ENCODE measurements at regions not wholly inside any gene's neighbourhood (a gene's known extent, or its start where the extent isn't known, plus 50 kb on each side); places are given as distances from the start of the nearest gene placed in this dataset.

DNA sequence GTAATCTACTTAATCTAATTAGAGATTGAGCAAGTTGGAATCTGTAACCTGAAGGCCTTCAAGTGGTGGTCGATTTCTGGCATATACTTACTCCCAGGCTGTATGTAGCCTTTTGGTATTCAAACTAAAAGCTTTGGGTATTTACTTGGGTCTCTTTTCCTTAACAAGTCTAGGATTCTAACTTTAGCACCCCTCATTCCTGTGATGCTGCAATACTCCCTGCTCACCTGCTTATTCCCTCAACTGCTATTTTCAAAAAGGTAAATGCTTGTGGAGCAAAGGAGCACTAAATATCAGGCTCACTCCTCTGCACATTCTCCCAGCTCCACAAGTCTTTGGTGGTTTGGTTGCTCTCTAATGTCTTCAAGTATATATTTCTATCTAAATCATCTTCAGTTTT lies 68.0 kb upstream of the CYYR1 start:
- TF ChIP-seq YY1 (IDR thresholded peaks at IDR 0.05; ENCODE audit: insufficient read depth, insufficient read length) (no peak), ZNF274 (IDR thresholded peaks at IDR 0.05; ENCODE audit: low read depth, low read length) (no peak), SUZ12 (IDR thresholded peaks at IDR 0.05; ENCODE audit: extremely low read depth, insufficient read depth, insufficient read length) (no peak)

All from NT2/D1 (cell line).